ENCODE measurements at regions not wholly inside any gene's neighbourhood (a gene's known extent, or its start where the extent isn't known, plus 50 kb on each side); places are given as distances from the start of the nearest gene placed in this dataset.

DNA sequence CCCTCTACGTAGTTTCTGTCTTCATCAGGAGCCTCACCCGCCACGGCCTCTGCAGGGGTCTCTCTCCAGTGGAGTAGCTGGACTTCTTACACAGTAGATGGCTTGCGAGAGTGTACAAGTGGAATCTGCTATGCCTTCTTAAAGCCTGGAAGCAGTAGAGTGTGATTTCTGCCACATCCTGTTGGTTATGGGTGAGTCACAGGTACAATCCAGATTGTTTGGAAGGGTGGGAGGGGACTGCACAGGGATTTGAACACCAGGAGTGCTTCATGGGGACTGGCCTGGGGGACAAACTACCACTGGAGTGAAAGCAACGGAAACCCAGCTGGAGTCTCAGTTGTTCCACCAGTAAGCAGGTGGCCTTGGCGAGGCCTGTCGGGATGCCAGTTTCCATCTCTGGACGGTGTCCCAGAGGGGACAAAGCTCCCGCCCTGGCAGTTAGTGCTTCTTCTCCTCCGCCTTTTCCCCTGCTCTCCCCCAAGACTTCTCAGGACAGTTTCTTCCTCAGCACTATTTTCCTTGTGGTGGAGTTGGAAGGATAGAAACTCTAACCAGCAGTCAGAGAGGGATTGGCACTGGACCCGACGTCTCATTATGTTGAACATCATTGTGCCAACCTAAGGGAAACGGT, 85.0 kb upstream of the RCN1 start:
- Histone ChIP-seq H3K4me3 (ENCODE audit: low read length) (no peak overlapping the region), H3K27ac (ENCODE audit: low read depth, low read length) (no peak overlapping the region), H3K36me3 (ENCODE audit: control insufficient read depth in 2 of 3, insufficient read depth in 3 of 3, low read length in 3 of 3) (no peaks in the 10 kb centered on the region), H3K4me1 (ENCODE audit: control insufficient read depth in 2 of 2, insufficient read depth in 2 of 2, low read length in 2 of 2) (no peaks in the 10 kb centered on the region), H3K27me3 (ENCODE audit: control insufficient read depth in 2 of 2, insufficient read depth in 2 of 2, low read length in 2 of 2) (no peaks in the 10 kb centered on the region), H3K9me3 (ENCODE audit: control insufficient read depth in 2 of 3, low read length in 3 of 3) (no peaks in the 10 kb centered on the region)
- Mint-ChIP-seq H3K36me3 (no peaks in the 10 kb centered on the region), H3K27ac (no peak overlapping the region), H3K4me1 (peaks cover 0 to 5% (median 0%) of the 10 kb centered on the region in 7 donors), H3K4me3 (no peak overlapping the region), H3K9me3 (no peaks in the 10 kb centered on the region), H3K27me3 (peaks cover 21 to 40% (median 33%) of the 10 kb centered on the region in 5 donors)
- ATAC-seq (no peak), DNase-seq (no peak)
- intact Hi-C loops (cut with micrococcal nuclease) = loop anchor here (1.0 to 5.0 kb wide), 4 partner anchors 514 to 899 kb away; no protein-coding TSS in a partner anchor
- CTCF ChIA-PET = no interaction called here
- POLR2A ChIA-PET = no interaction called here

- Histone ChIP-seq H3K27me3 (ENCODE audit: control insufficient read depth in 2 of 2, insufficient read depth in 2 of 2, low read length in 2 of 2) (no peaks in the 10 kb centered on the region), H3K9me3 (ENCODE audit: control insufficient read depth in 2 of 3, low read length in 3 of 3) (no peaks in the 10 kb centered on the region), H3K36me3 (ENCODE audit: control insufficient read depth in 2 of 3, insufficient read depth in 3 of 3, low read length in 3 of 3) (no peaks in the 10 kb centered on the region), H3K27ac (ENCODE audit: low read depth, low read length) (no peak overlapping the region), H3K4me3 (ENCODE audit: low read length) (no peak overlapping the region), H3K4me1 (ENCODE audit: control insufficient read depth in 2 of 2, insufficient read depth in 2 of 2, low read length in 2 of 2) (no peaks in the 10 kb centered on the region)
- ChIA-PET CTCF (no interaction called here), POLR2A (no interaction called here)
- peaks cover 8 to 19% (median 15%) of the 10 kb centered on the region in 5 donors for H3K27me3 Mint-ChIP-seq
- intact Hi-C loops (cut with micrococcal nuclease) = no loop called here
- no peak for DNase-seq
- H3K9me3 Mint-ChIP-seq = no peaks in the 10 kb centered on the region
- H3K4me1 Mint-ChIP-seq = peaks cover 0 to 5% (median 0%) of the 10 kb centered on the region in 7 donors
- ATAC-seq = no peak
- H3K27ac Mint-ChIP-seq = no peak overlapping the region
- no peaks in the 10 kb centered on the region for H3K36me3 Mint-ChIP-seq
- no peak overlapping the region for H3K4me3 Mint-ChIP-seq
These were observed 87.5 kb upstream of the RCN1 start for GRCh38 chr11:32003335-32003734.

DNA sequence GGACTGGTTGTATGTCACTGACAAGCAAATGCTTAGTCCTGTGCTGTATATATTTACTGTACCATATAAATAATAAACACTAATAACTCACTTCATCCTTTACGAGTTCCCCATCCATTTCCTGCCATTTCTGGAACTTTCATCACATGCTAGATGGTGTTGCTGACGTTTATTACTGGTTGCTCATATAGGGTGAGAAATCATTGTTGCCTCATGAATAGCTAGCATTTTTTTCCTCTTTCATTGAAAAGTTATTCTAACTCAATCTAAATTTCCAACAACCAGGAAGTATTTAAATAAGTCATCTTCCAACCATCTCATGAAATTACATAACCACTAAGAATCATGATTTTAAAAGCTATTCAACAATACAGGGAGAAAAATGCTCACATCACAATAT, 88.6 kb upstream of the RCN1 start:
- H3K27ac Mint-ChIP-seq = no peak overlapping the region

DNA sequence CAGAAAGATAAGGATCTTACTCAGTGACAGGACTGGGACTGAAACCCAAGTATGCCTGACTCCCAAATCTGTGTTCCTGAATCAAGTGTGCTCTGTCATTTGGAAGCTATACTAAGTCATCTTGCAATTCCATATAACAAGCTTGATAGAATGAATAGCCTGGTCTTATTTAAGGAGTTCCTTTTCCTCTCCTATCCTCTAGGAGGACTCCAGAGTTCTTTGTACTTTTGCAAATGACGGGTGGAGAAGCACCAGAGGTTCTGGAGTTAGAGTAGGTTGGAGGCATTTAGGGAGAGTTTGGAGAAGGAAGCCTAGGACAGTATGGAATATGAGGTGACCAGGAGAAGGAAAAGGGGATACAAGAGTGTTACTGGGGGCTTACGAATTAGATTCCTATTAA, 92.9 kb upstream of the RCN1 start:
- ChIA-PET CTCF (interaction anchor here (0.5 kb wide), 1 partner anchor 901 kb away, joined by 3 read pairs; no protein-coding TSS in a partner anchor), POLR2A (no interaction called here)
- intact Hi-C loops (cut with micrococcal nuclease) = no loop called here
- DNase-seq = no peak
- Histone ChIP-seq H3K4me3 (ENCODE audit: low read length) (no peak overlapping the region), H3K36me3 (ENCODE audit: control insufficient read depth in 2 of 3, insufficient read depth in 3 of 3, low read length in 3 of 3) (no peaks in the 10 kb centered on the region), H3K9me3 (ENCODE audit: control insufficient read depth in 2 of 3, low read length in 3 of 3) (no peaks in the 10 kb centered on the region), H3K4me1 (ENCODE audit: control insufficient read depth in 2 of 2, insufficient read depth in 2 of 2, low read length in 2 of 2) (peaks cover 0 to 10% of the 10 kb centered on the region in 2 donors), H3K27ac (ENCODE audit: low read depth, low read length) (no peak overlapping the region), H3K27me3 (ENCODE audit: control insufficient read depth in 2 of 2, insufficient read depth in 2 of 2, low read length in 2 of 2) (no peaks in the 10 kb centered on the region)
- peaks cover 0 to 1% (median 0%) of the 10 kb centered on the region in 11 donors for H3K9me3 Mint-ChIP-seq
- H3K27me3 Mint-ChIP-seq = peaks cover 5 to 22% (median 10%) of the 10 kb centered on the region in 5 donors
- H3K36me3 Mint-ChIP-seq = no peaks in the 10 kb centered on the region
- no peak overlapping the region for H3K4me3 Mint-ChIP-seq
- no peak for ATAC-seq
- H3K27ac Mint-ChIP-seq = no peak overlapping the region
- H3K4me1 Mint-ChIP-seq = peaks cover 11 to 21% (median 16%) of the 10 kb centered on the region in 7 donors

More for the DNA sequence above, 88.6 kb upstream of the RCN1 start:
- intact Hi-C loops (cut with micrococcal nuclease) = no loop called here
- Mint-ChIP-seq H3K36me3 (no peaks in the 10 kb centered on the region), H3K27me3 (peaks cover 8 to 22% (median 18%) of the 10 kb centered on the region in 5 donors), H3K9me3 (peaks cover 0 to 1% (median 0%) of the 10 kb centered on the region in 11 donors), H3K4me1 (peaks cover 0 to 5% (median 0%) of the 10 kb centered on the region in 7 donors), H3K4me3 (no peak overlapping the region)
- DNase-seq (no peak), ATAC-seq (no peak)
- no peaks in the 10 kb centered on the region for H3K4me1 ChIP-seq (ENCODE audit: control insufficient read depth in 2 of 2, insufficient read depth in 2 of 2, low read length in 2 of 2)
- H3K36me3 ChIP-seq (ENCODE audit: control insufficient read depth in 2 of 3, insufficient read depth in 3 of 3, low read length in 3 of 3) = no peaks in the 10 kb centered on the region
- no peak overlapping the region for H3K4me3 ChIP-seq (ENCODE audit: low read length)
- no peaks in the 10 kb centered on the region for H3K27me3 ChIP-seq (ENCODE audit: control insufficient read depth in 2 of 2, insufficient read depth in 2 of 2, low read length in 2 of 2)
- ChIA-PET POLR2A (no interaction called here), CTCF (no interaction called here)
- H3K9me3 ChIP-seq (ENCODE audit: control insufficient read depth in 2 of 3, low read length in 3 of 3) = no peaks in the 10 kb centered on the region
- H3K27ac ChIP-seq (ENCODE audit: low read depth, low read length) = no peak overlapping the region

GRCh38 chr11:31996159-31996881, 94.6 kb upstream of the RCN1 start:
- H3K4me3 Mint-ChIP-seq = peak overlapping the region in 1 of 10 donors; percentile 14

GRCh38 chr11:31995525-31996094, 95.3 kb upstream of the RCN1 start:
- intact Hi-C loops (cut with micrococcal nuclease) = no loop called here
- H3K4me3 ChIP-seq (ENCODE audit: low read length) = peak overlapping the region; percentile 23

More at GRCh38 chr11:31996159-31996881, 94.6 kb upstream of the RCN1 start:
- Histone ChIP-seq H3K9me3 (ENCODE audit: control insufficient read depth in 2 of 3, low read length in 3 of 3) (no peaks in the 10 kb centered on the region), H3K27ac (ENCODE audit: low read depth, low read length) (no peak overlapping the region), H3K27me3 (ENCODE audit: control insufficient read depth in 2 of 2, insufficient read depth in 2 of 2, low read length in 2 of 2) (no peaks in the 10 kb centered on the region), H3K36me3 (ENCODE audit: control insufficient read depth in 2 of 3, insufficient read depth in 3 of 3, low read length in 3 of 3) (no peaks in the 10 kb centered on the region), H3K4me1 (ENCODE audit: control insufficient read depth in 2 of 2, insufficient read depth in 2 of 2, low read length in 2 of 2) (peaks cover 0 to 10% of the 10 kb centered on the region in 2 donors), H3K4me3 (ENCODE audit: low read length) (no peak overlapping the region)
- no peak for DNase-seq
- Mint-ChIP-seq H3K4me1 (peaks cover 11 to 21% (median 16%) of the 10 kb centered on the region in 7 donors), H3K27me3 (peaks cover 3 to 11% (median 5%) of the 10 kb centered on the region in 5 donors), H3K36me3 (no peaks in the 10 kb centered on the region), H3K9me3 (peaks cover 0 to 1% (median 0%) of the 10 kb centered on the region in 11 donors), H3K27ac (peak overlapping the region in 1 of 9 donors; percentile 28)
- ChIA-PET POLR2A (no interaction called here), CTCF (no interaction called here)
- intact Hi-C loops (cut with micrococcal nuclease) = no loop called here
- no peak for ATAC-seq

More at GRCh38 chr11:31995525-31996094, 95.3 kb upstream of the RCN1 start:
- ChIA-PET CTCF (no interaction called here), POLR2A (no interaction called here)
- H3K4me1 ChIP-seq (ENCODE audit: control insufficient read depth in 2 of 2, insufficient read depth in 2 of 2, low read length in 2 of 2) = peaks cover 0 to 10% of the 10 kb centered on the region in 2 donors
- H3K27ac Mint-ChIP-seq = peak overlapping the region in 6 of 9 donors; percentile 1 to 86 (median 33)
- ATAC-seq (peak; percentile 44), DNase-seq (peak in 2 of 9 donors; percentile 0 to 2)
- no peaks in the 10 kb centered on the region for H3K36me3 ChIP-seq (ENCODE audit: control insufficient read depth in 2 of 3, insufficient read depth in 3 of 3, low read length in 3 of 3)
- H3K27ac ChIP-seq (ENCODE audit: low read depth, low read length) = no peak overlapping the region
- peaks cover 0 to 1% (median 0%) of the 10 kb centered on the region in 11 donors for H3K9me3 Mint-ChIP-seq
- H3K27me3 Mint-ChIP-seq = peaks cover 0 to 11% (median 4%) of the 10 kb centered on the region in 5 donors
- no peaks in the 10 kb centered on the region for H3K27me3 ChIP-seq (ENCODE audit: control insufficient read depth in 2 of 2, insufficient read depth in 2 of 2, low read length in 2 of 2)
- H3K4me3 Mint-ChIP-seq = peak overlapping the region; percentile 11 to 88 (median 58)
- no peaks in the 10 kb centered on the region for H3K9me3 ChIP-seq (ENCODE audit: control insufficient read depth in 2 of 3, low read length in 3 of 3)
- peaks cover 11 to 21% (median 16%) of the 10 kb centered on the region in 7 donors for H3K4me1 Mint-ChIP-seq
- H3K36me3 Mint-ChIP-seq = no peaks in the 10 kb centered on the region
